ENCODE measurements at regions not wholly inside any gene's neighbourhood (a gene's known extent, or its start where the extent isn't known, plus 50 kb on each side); places are given as distances from the start of the nearest gene placed in this dataset.

DNA sequence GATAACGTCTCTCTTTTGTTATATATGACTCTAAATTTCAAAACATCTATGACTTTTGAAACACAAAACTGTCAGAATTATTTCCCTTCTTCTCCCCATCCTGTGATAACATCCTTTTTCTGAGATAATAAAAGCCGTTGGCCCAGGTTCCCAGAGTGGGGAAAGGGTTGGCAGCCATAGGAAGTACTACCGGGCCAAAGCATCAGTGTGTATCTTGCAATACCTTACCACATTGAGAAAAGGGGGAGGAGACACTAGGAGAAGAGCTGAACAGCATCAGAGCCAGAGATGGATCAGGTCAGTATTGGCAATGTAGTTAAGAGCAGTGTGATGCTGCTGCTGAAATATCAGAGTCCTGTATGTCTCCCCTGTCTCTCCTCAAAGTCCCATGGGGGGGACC lies 210.0 kb upstream of the PROK2 start:
- TF ChIP-seq, protein P1, sequence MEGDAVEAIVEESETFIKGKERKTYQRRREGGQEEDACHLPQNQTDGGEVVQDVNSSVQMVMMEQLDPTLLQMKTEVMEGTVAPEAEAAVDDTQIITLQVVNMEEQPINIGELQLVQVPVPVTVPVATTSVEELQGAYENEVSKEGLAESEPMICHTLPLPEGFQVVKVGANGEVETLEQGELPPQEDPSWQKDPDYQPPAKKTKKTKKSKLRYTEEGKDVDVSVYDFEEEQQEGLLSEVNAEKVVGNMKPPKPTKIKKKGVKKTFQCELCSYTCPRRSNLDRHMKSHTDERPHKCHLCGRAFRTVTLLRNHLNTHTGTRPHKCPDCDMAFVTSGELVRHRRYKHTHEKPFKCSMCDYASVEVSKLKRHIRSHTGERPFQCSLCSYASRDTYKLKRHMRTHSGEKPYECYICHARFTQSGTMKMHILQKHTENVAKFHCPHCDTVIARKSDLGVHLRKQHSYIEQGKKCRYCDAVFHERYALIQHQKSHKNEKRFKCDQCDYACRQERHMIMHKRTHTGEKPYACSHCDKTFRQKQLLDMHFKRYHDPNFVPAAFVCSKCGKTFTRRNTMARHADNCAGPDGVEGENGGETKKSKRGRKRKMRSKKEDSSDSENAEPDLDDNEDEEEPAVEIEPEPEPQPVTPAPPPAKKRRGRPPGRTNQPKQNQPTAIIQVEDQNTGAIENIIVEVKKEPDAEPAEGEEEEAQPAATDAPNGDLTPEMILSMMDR (IDR thresholded peaks at IDR 0.05; ENCODE audit: insufficient read depth, low read length, poor library complexity, severe bottlenecking): no peak
- TF ChIP-seq EZH2phosphoT487 (conservative IDR thresholded peaks at IDR 0.05; ENCODE audit: low read length): no peak

Data from SU-DHL-6 (cell line).